ENCODE measurements at regions not wholly inside any gene's neighbourhood (a gene's known extent, or its start where the extent isn't known, plus 50 kb on each side); places are given as distances from the start of the nearest gene placed in this dataset.

- peak; percentile 91 for TF ChIP-seq ATF7 (IDR thresholded peaks at IDR 0.05; ENCODE audit: low read depth)
- peak; percentile 97 for TF ChIP-seq MTA2 (IDR thresholded peaks at IDR 0.05; ENCODE audit: low read depth)
- peak; percentile 67; the same call in 1 of the 2 replicates for TF ChIP-seq MTA3 (IDR thresholded peaks at IDR 0.05; ENCODE audit: borderline replicate concordance, low read length)
- peak; percentile 78; the same call in 1 of the 2 replicates for TF ChIP-seq TBL1XR1 (IDR thresholded peaks at IDR 0.05; ENCODE audit: low read depth, low read length)
- no peak for TF ChIP-seq STAT3 (IDR thresholded peaks at IDR 0.05; ENCODE audit: low read depth, low read length)
- TF ChIP-seq POLR2AphosphoS5 (IDR thresholded peaks at IDR 0.05; ENCODE audit: low read length) = no peak
- peak; percentile 99 to 100 for TF ChIP-seq EP300 (IDR thresholded peaks at IDR 0.05; ENCODE audit: borderline replicate concordance in 1 of 2, control insufficient read depth in 1 of 2, low read depth in 2 of 2, low read length in 2 of 2)
- no peak for TF ChIP-seq E2F4 (IDR thresholded peaks at IDR 0.05; ENCODE audit: low read depth, low read length)
- TF ChIP-seq MYC (IDR thresholded peaks at IDR 0.05; ENCODE audit: insufficient read depth, insufficient read length, insufficient replicate concordance, low read length, severe bottlenecking) = no peak
- TF ChIP-seq YBX1 (IDR thresholded peaks at IDR 0.05) = no peak
- TF ChIP-seq PBX3 (IDR thresholded peaks at IDR 0.05; ENCODE audit: insufficient replicate concordance, low read depth, low read length) = peak; percentile 4
- TF ChIP-seq CBX3 (IDR thresholded peaks at IDR 0.05; ENCODE audit: borderline replicate concordance, low read depth) = no peak
- peak; percentile 98 for TF ChIP-seq IKZF2 (IDR thresholded peaks at IDR 0.05)
- peak; percentile 91 for TF ChIP-seq MEF2B (IDR thresholded peaks at IDR 0.05; ENCODE audit: partially characterized antibody, poor library complexity, severe bottlenecking)
- TF ChIP-seq NKRF (conservative IDR thresholded peaks at IDR 0.05) = no peak
- TF ChIP-seq IRF5 (IDR thresholded peaks at IDR 0.05; ENCODE audit: borderline replicate concordance) = no peak
- no peak for TF ChIP-seq SUZ12 (IDR thresholded peaks at IDR 0.05; ENCODE audit: unreplicated experiment)
- TF ChIP-seq SIX5 (IDR thresholded peaks at IDR 0.05; ENCODE audit: low read depth, low read length, severe bottlenecking) = no peak
- TF ChIP-seq BHLHE40 (IDR thresholded peaks at IDR 0.05; ENCODE audit: borderline replicate concordance in 1 of 2, low read depth in 2 of 2, low read length in 1 of 2) = peak; percentile 80 to 81; a peak in 3 of 4 replicates
- TF ChIP-seq RFX5 (IDR thresholded peaks at IDR 0.05; ENCODE audit: low read depth, low read length) = no peak
- TF ChIP-seq IKZF1 (conservative IDR thresholded peaks at IDR 0.05) = peak; percentile 98
These were observed 90.9 kb upstream of the SMNDC1 start (continued) for GRCh38 chr10:110395350-110396283.
